ENCODE measurements at regions not wholly inside any gene's neighbourhood (a gene's known extent, or its start where the extent isn't known, plus 50 kb on each side); places are given as distances from the start of the nearest gene placed in this dataset.

- TF ChIP-seq KDM5A (IDR thresholded peaks at IDR 0.05; ENCODE audit: low read length) (no peak), KDM1A (IDR thresholded peaks at IDR 0.05; ENCODE audit: borderline replicate concordance, low read length) (no peak), EP300 (IDR thresholded peaks at IDR 0.05; ENCODE audit: borderline replicate concordance in 1 of 2, low read depth in 2 of 2, low read length in 2 of 2) (no peak), POLR2AphosphoS5 (IDR thresholded peaks at IDR 0.05; ENCODE audit: low read depth, low read length) (no peak), MAFK (IDR thresholded peaks at IDR 0.05; ENCODE audit: low read depth, low read length) (no peak), POLR2A (IDR thresholded peaks at IDR 0.05; ENCODE audit: control extremely low read depth in 1 of 2, low read depth in 2 of 2, low read length in 2 of 2) (no peak), JUND (IDR thresholded peaks at IDR 0.05; ENCODE audit: low read length) (no peak)
Observed at GRCh38 chr9:126217797-126218196, 108.8 kb upstream of the MVB12B start (continued).
